ENCODE measurements at regions not wholly inside any gene's neighbourhood (a gene's known extent, or its start where the extent isn't known, plus 50 kb on each side); places are given as distances from the start of the nearest gene placed in this dataset.

- H3K4me1 ChIP-seq, result no peaks in the 10 kb centered on the region
- TF ChIP-seq, protein P1, sequence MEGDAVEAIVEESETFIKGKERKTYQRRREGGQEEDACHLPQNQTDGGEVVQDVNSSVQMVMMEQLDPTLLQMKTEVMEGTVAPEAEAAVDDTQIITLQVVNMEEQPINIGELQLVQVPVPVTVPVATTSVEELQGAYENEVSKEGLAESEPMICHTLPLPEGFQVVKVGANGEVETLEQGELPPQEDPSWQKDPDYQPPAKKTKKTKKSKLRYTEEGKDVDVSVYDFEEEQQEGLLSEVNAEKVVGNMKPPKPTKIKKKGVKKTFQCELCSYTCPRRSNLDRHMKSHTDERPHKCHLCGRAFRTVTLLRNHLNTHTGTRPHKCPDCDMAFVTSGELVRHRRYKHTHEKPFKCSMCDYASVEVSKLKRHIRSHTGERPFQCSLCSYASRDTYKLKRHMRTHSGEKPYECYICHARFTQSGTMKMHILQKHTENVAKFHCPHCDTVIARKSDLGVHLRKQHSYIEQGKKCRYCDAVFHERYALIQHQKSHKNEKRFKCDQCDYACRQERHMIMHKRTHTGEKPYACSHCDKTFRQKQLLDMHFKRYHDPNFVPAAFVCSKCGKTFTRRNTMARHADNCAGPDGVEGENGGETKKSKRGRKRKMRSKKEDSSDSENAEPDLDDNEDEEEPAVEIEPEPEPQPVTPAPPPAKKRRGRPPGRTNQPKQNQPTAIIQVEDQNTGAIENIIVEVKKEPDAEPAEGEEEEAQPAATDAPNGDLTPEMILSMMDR (IDR thresholded peaks at IDR 0.05), result no peak
- TF ChIP-seq POLR2A (IDR thresholded peaks at IDR 0.05), result no peak
- DNase-seq, result no peak
- H3K4me3 ChIP-seq (replicated peaks in 1 of 3), result no peak overlapping the region
- H3K36me3 ChIP-seq, result no peaks in the 10 kb centered on the region
- intact Hi-C loops (cut with DNase I), result no loop called here
- H3K27me3 ChIP-seq, result no peaks in the 10 kb centered on the region
- no peak overlapping the region for H3K27ac ChIP-seq
- no peaks in the 10 kb centered on the region for H3K9me3 ChIP-seq
- WGBS, 2 donors, result 89 to 93% methylated on average over 4 of the region's 4 CpGs
Measured at GRCh38 chr1:34278211-34278610, 101.5 kb downstream of the C1orf94 start.

GRCh38 chr1:34279971-34280370 is 103.3 kb downstream of the C1orf94 start:
- DNase-seq, result no peak
- WGBS, 2 donors, result 61 to 83% methylated on average over 1 of the region's 1 CpG

DNA sequence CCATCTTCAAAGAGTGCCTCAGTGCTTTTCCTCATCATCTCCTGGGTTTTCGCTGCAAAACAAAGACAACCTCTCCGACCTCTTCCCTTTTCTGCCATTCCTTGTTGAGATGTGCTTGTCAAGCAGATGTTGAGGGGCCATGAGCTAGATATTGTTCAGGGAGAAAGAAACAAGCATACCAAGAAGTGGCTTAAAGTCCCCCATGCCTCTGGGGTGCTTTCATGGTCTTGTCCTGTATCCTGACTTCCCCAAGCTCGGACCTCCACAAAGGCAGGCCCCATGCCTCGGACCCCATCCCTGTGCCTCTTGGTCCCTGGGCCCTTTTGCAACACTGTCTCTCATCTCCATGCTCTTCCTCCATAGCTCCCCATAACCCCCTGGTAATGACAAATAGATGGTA is 103.8 kb downstream of the C1orf94 start:
- 82 to 84% methylated on average over 4 of the region's 4 CpGs for WGBS, 2 donors
- Histone ChIP-seq H3K27ac (no peak overlapping the region), H3K4me3 (replicated peaks in 1 of 3) (no peak overlapping the region), H3K9me3 (no peaks in the 10 kb centered on the region), H3K4me1 (no peaks in the 10 kb centered on the region), H3K27me3 (no peaks in the 10 kb centered on the region), H3K36me3 (no peaks in the 10 kb centered on the region)
- intact Hi-C loops (cut with DNase I), result no loop called here
- DNase-seq, result no peak
- TF ChIP-seq, protein P1 (IDR thresholded peaks at IDR 0.05), result no peak
- no peak for TF ChIP-seq POLR2A (IDR thresholded peaks at IDR 0.05)

More at GRCh38 chr1:34279971-34280370, 103.3 kb downstream of the C1orf94 start:
- Histone ChIP-seq H3K4me1 (no peaks in the 10 kb centered on the region), H3K9me3 (no peaks in the 10 kb centered on the region), H3K27ac (no peak overlapping the region), H3K27me3 (no peaks in the 10 kb centered on the region), H3K4me3 (replicated peaks in 1 of 3) (no peak overlapping the region), H3K36me3 (no peaks in the 10 kb centered on the region)
- TF ChIP-seq POLR2A (IDR thresholded peaks at IDR 0.05), result no peak
- TF ChIP-seq, protein P1 (IDR thresholded peaks at IDR 0.05), result no peak
- intact Hi-C loops (cut with DNase I), result no loop called here

DNA sequence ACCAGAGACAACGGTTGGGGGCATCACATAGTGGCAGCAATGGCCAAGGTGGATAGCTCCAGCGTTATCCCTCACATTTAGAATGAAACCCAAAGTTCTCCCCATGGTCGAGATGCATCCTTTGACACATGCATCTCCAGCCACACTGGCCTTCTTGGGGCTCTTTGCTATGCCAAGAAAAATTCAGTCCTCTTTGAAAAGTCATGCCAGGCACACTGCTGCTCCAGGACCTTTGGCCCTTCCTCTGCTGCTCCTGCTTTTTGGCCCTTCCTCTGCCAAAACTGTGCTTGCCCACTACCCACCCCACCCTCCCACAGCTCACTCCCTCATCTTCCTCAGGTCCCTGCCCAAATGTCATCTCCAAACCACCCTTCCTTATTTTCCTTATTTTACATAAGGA is 106.4 kb downstream of the C1orf94 start:
- intact Hi-C loops (cut with DNase I), result no loop called here
- no peaks in the 10 kb centered on the region for H3K27me3 ChIP-seq
- H3K9me3 ChIP-seq, result no peaks in the 10 kb centered on the region
- TF ChIP-seq, protein P1 (IDR thresholded peaks at IDR 0.05), result no peak
- TF ChIP-seq POLR2A (IDR thresholded peaks at IDR 0.05), result no peak
- WGBS, 2 donors, result 49 to 52% methylated on average over 3 of the region's 3 CpGs
- no peak for DNase-seq
- no peak overlapping the region for H3K27ac ChIP-seq
- no peak overlapping the region for H3K4me3 ChIP-seq (replicated peaks in 1 of 3)
- no peaks in the 10 kb centered on the region for H3K36me3 ChIP-seq
- H3K4me1 ChIP-seq, result no peaks in the 10 kb centered on the region

- no peak overlapping the region for H3K27ac ChIP-seq
- no peaks in the 10 kb centered on the region for H3K4me1 ChIP-seq
- no peak overlapping the region for H3K4me3 ChIP-seq (replicated peaks in 1 of 3)
- H3K27me3 ChIP-seq, result no peaks in the 10 kb centered on the region
- intact Hi-C loops (cut with DNase I), result no loop called here
- 68 to 72% methylated on average over 6 of the region's 6 CpGs for WGBS, 2 donors
- H3K9me3 ChIP-seq, result no peaks in the 10 kb centered on the region
- TF ChIP-seq POLR2A (IDR thresholded peaks at IDR 0.05), result no peak
- TF ChIP-seq, protein P1 (IDR thresholded peaks at IDR 0.05), result no peak
- no peaks in the 10 kb centered on the region for H3K36me3 ChIP-seq
- no peak for DNase-seq
Measured at GRCh38 chr1:34286511-34286910, 109.8 kb downstream of the C1orf94 start.

All from thyroid gland (tissue), 4 donors.